SHP77 treated with DMSO at 0.1 percent for 48 hours (cell line): ENCODE measurements at regions not wholly inside any gene's neighbourhood (a gene's known extent, or its start where the extent isn't known, plus 50 kb on each side); places are given as distances from the start of the nearest gene placed in this dataset.

Experiments used
- DNase-seq: peaks from one replicate; lab custom pipeline; 2025; lab: John Stamatoyannopoulos, UW

- DNase-seq, result no peak
Measured at GRCh38 chr11:109350091-109350490, 71.9 kb upstream of the C11orf87 start.

GRCh38 chr11:109362059-109362458 lies 59.9 kb upstream of the C11orf87 start:
- DNase-seq, result no peak

DNA sequence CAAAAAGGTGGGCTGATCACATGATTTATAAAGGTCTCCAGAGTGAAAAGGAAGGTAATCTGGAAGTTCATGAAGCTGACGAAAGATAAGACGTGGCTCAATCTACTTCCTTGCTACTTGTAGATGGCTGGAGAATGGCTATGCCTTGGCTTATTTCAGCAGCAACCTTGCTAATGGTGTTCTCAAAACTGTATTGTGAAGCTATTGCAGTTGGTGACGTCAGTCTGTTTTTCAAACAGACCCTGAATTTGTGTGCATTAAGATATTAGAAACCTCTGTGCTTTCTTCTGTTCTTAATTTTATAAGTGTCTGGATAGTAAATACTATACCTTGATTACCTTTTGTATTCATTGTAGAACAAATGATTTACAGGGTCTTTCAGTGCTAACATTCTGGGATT lies 58.3 kb upstream of the C11orf87 start:
- DNase-seq, result no peak

DNA sequence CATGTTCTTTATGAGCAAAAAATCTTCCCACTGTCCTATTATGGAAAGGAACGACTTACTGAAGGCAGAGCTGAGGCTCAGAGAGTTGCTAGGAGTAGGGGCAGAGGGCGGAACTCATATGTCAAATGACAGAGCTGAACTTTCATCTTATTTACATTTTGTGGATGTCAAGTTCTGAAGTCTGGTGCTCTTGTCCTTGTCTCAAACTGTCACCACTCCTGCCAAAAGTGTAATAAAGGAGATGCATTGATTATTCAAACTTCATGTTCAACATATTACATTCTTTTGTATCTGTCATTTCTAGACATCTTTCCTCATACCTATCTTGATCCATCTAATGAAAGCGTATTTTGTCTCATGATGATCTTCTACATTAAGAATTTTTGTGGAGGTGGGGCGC lies 57.1 kb upstream of the C11orf87 start:
- no peak for DNase-seq

- no peak for DNase-seq
Measured at GRCh38 chr11:109371444-109372176, 50.4 kb upstream of the C11orf87 start.
